SK-N-SH treated with all-trans-retinoic acid at 6 μM for 48 hours (cell line): ENCODE measurements at regions not wholly inside any gene's neighbourhood (a gene's known extent, or its start where the extent isn't known, plus 50 kb on each side); places are given as distances from the start of the nearest gene placed in this dataset.

Experiments
- ATAC-seq: fragments of 200-7000 bp; cut with Tn5 transposase; 3 replicates; pipeline ENCODE4 v1.9.1; 2020; ENCODE audit warnings: mild to moderate bottlenecking, moderate library complexity
- BACH2 ChIP-seq: fragments of 250-450 bp; sonication (Bioruptor Pico); IDR thresholded peaks from 2 replicates; pipeline ENCODE4 v1.9.0; 2021; ENCODE audit warnings: mild to moderate bottlenecking, borderline replicate concordance
- CSDC2 ChIP-seq: fragments of 250-450 bp; sonication (Bioruptor Pico); IDR thresholded peaks from 2 replicates; pipeline ENCODE4 v1.5.0; 2020; ENCODE audit warnings: mild to moderate bottlenecking, moderate library complexity
- ESRRG ChIP-seq: fragments of 250-450 bp; sonication (Bioruptor Pico); IDR thresholded peaks from 2 replicates; pipeline ENCODE4 v1.6.1; 2021; ENCODE audit warnings: mild to moderate bottlenecking
- GLIS3 ChIP-seq: fragments of 250-450 bp; sonication (Bioruptor Pico); IDR thresholded peaks from 2 replicates; pipeline ENCODE4 v1.5.0; 2020; ENCODE audit warnings: mild to moderate bottlenecking, moderate library complexity
- ISL1 ChIP-seq: fragments of 250-450 bp; sonication (Bioruptor Pico); IDR thresholded peaks from 2 replicates; pipeline ENCODE4 v2.1.2; 2022; ENCODE audit warnings: mild to moderate bottlenecking, moderate library complexity
- OSR1 ChIP-seq: fragments of 250-450 bp; sonication (Bioruptor Pico); IDR thresholded peaks from 2 replicates; pipeline ENCODE4 v1.8.0; 2022; ENCODE audit warnings: moderate library complexity, mild to moderate bottlenecking, inconsistent platforms
- PPARA ChIP-seq: fragments of 250-450 bp; sonication (Bioruptor Pico); IDR thresholded peaks from 2 replicates; pipeline ENCODE4 v1.5.0; 2020; ENCODE audit warnings: mild to moderate bottlenecking, borderline replicate concordance
- RARB ChIP-seq: fragments of 250-450 bp; sonication (Bioruptor Pico); IDR thresholded peaks from 2 replicates; pipeline ENCODE4 v1.8.0; 2021; ENCODE audit warnings: mild to moderate bottlenecking, moderate library complexity
- SNAI2 ChIP-seq: fragments of 250-450 bp; sonication (Bioruptor Pico); IDR thresholded peaks from 2 replicates; pipeline ENCODE4 v1.5.0; 2020; ENCODE audit warnings: mild to moderate bottlenecking, moderate library complexity
- TCF4 ChIP-seq: fragments of 250-450 bp; sonication (Bioruptor Pico); IDR thresholded peaks from 2 replicates; pipeline ENCODE4 v1.8.0; 2021; ENCODE audit warnings: mild to moderate bottlenecking, moderate library complexity, borderline replicate concordance
- TOX ChIP-seq: fragments of 250-450 bp; sonication (Bioruptor Pico); IDR thresholded peaks from 2 replicates; pipeline ENCODE4 v1.8.0; 2021; ENCODE audit warnings: mild to moderate bottlenecking, moderate library complexity, borderline replicate concordance
- ZC3H10 ChIP-seq: fragments of 250-450 bp; sonication (Bioruptor Pico); IDR thresholded peaks from 2 replicates; pipeline ENCODE4 v1.5.1; 2021; ENCODE audit warnings: mild to moderate bottlenecking, moderate library complexity
- ZFP3 ChIP-seq: fragments of 250-450 bp; sonication (Bioruptor Pico); IDR thresholded peaks from 2 replicates; pipeline ENCODE4 v1.5.0; 2020; ENCODE audit warnings: mild to moderate bottlenecking, moderate library complexity
- ZFP30 ChIP-seq: fragments of 450-650 bp; formaldehyde crosslinking; IDR thresholded peaks from 2 replicates; pipeline ENCODE4 v1.5.0; 2022; ENCODE audit warnings: mild to moderate bottlenecking, moderate library complexity
- ZNF565 ChIP-seq: fragments of 450-650 bp; formaldehyde crosslinking; conservative IDR thresholded peaks from 2 replicates; pipeline ENCODE4 v1.5.0; 2020; ENCODE audit warnings: low read depth, mild to moderate bottlenecking, moderate library complexity
- ZNF70 ChIP-seq: fragments of 450-650 bp; formaldehyde crosslinking; IDR thresholded peaks from 2 replicates; pipeline ENCODE4 v1.5.0; 2020; ENCODE audit warnings: mild to moderate bottlenecking, moderate library complexity
- ZNF8 ChIP-seq: fragments of 450-650 bp; formaldehyde crosslinking; IDR thresholded peaks from 2 replicates; pipeline ENCODE4 v1.5.0; 2020; ENCODE audit warnings: mild to moderate bottlenecking, moderate library complexity
- TF ChIP-seq, protein P1 (sequence below): fragments of 250-450 bp; sonication (Bioruptor Pico); IDR thresholded peaks from 2 replicates; pipeline ENCODE4 v1.5.1; 2020; ENCODE audit warnings: low read depth, mild to moderate bottlenecking, moderate library complexity
- TF ChIP-seq, protein P2 (sequence below): fragments of 250-450 bp; sonication (Bioruptor Pico); IDR thresholded peaks from 2 replicates; pipeline ENCODE4 v1.5.1; 2021; ENCODE audit warnings: mild to moderate bottlenecking, moderate library complexity
- TF ChIP-seq, protein P3 (sequence below): fragments of 250-450 bp; sonication (Bioruptor Pico); IDR thresholded peaks from 2 replicates; pipeline ENCODE4 v1.8.0; 2020; ENCODE audit warnings: mild to moderate bottlenecking, moderate library complexity, borderline replicate concordance
- TF ChIP-seq, protein P4 (sequence below): fragments of 250-450 bp; sonication (Bioruptor Pico); IDR thresholded peaks from 2 replicates; pipeline ENCODE4 v1.8.0; 2021; ENCODE audit warnings: low read depth, mild to moderate bottlenecking, moderate library complexity, borderline replicate concordance
- TF ChIP-seq, protein P5 (sequence below): fragments of 250-450 bp; sonication (Bioruptor Pico); IDR thresholded peaks from 2 replicates; pipeline ENCODE4 v1.5.0; 2020; ENCODE audit warnings: mild to moderate bottlenecking, moderate library complexity

DNA sequence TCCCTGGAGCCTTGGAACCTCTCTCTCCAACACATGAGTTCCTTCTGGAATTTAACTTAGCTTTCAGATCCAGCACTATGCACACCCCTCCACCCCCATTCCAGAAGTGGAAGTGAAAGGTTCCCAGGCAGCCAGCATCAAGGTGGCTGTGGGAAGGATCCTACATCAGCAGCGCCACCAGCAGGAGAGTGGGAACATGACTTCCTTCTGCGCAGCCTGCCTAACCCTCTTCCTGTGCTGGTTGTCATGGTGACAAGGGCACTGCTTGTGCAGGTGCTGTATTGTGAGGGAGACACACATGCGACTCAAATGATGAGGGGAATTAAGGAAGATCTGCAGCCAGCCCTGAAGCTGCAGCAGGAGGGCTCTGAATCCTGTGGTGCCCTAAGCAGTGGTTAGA is 904.5 kb upstream of the API5 start:
- ATAC-seq, result no peak
- TF ChIP-seq TCF4 (no peak), GLIS3 (CRISPR knock-in tag) (no peak), ZNF565 (no peak), ZNF8 (CRISPR knock-in tag) (no peak), BACH2 (CRISPR knock-in tag) (no peak), SNAI2 (CRISPR knock-in tag) (no peak), ISL1 (CRISPR knock-in tag) (no peak), ESRRG (no peak), CSDC2 (CRISPR knock-in tag) (no peak), TOX (CRISPR knock-in tag) (no peak), ZNF70 (CRISPR knock-in tag) (no peak), PPARA (CRISPR knock-in tag) (no peak), ZFP3 (CRISPR knock-in tag) (no peak)
- TF ChIP-seq, protein P1, sequence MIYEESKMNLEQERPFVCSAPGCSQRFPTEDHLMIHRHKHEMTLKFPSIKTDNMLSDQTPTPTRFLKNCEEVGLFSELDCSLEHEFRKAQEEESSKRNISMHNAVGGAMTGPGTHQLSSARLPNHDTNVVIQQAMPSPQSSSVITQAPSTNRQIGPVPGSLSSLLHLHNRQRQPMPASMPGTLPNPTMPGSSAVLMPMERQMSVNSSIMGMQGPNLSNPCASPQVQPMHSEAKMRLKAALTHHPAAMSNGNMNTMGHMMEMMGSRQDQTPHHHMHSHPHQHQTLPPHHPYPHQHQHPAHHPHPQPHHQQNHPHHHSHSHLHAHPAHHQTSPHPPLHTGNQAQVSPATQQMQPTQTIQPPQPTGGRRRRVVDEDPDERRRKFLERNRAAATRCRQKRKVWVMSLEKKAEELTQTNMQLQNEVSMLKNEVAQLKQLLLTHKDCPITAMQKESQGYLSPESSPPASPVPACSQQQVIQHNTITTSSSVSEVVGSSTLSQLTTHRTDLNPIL (CRISPR knock-in tag), result no peak
- TF ChIP-seq, protein P2, sequence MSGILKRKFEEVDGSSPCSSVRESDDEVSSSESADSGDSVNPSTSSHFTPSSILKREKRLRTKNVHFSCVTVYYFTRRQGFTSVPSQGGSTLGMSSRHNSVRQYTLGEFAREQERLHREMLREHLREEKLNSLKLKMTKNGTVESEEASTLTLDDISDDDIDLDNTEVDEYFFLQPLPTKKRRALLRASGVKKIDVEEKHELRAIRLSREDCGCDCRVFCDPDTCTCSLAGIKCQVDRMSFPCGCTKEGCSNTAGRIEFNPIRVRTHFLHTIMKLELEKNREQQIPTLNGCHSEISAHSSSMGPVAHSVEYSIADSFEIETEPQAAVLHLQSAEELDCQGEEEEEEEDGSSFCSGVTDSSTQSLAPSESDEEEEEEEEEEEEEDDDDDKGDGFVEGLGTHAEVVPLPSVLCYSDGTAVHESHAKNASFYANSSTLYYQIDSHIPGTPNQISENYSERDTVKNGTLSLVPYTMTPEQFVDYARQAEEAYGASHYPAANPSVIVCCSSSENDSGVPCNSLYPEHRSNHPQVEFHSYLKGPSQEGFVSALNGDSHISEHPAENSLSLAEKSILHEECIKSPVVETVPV (CRISPR knock-in tag), result no peak
- TF ChIP-seq, protein P3, sequence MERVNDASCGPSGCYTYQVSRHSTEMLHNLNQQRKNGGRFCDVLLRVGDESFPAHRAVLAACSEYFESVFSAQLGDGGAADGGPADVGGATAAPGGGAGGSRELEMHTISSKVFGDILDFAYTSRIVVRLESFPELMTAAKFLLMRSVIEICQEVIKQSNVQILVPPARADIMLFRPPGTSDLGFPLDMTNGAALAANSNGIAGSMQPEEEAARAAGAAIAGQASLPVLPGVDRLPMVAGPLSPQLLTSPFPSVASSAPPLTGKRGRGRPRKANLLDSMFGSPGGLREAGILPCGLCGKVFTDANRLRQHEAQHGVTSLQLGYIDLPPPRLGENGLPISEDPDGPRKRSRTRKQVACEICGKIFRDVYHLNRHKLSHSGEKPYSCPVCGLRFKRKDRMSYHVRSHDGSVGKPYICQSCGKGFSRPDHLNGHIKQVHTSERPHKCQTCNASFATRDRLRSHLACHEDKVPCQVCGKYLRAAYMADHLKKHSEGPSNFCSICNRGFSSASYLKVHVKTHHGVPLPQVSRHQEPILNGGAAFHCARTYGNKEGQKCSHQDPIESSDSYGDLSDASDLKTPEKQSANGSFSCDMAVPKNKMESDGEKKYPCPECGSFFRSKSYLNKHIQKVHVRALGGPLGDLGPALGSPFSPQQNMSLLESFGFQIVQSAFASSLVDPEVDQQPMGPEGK (CRISPR knock-in tag), result no peak
- TF ChIP-seq, protein P4, sequence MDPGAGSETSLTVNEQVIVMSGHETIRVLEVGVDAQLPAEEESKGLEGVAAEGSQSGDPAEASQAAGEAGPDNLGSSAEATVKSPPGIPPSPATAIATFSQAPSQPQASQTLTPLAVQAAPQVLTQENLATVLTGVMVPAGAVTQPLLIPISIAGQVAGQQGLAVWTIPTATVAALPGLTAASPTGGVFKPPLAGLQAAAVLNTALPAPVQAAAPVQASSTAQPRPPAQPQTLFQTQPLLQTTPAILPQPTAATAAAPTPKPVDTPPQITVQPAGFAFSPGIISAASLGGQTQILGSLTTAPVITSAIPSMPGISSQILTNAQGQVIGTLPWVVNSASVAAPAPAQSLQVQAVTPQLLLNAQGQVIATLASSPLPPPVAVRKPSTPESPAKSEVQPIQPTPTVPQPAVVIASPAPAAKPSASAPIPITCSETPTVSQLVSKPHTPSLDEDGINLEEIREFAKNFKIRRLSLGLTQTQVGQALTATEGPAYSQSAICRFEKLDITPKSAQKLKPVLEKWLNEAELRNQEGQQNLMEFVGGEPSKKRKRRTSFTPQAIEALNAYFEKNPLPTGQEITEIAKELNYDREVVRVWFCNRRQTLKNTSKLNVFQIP (CRISPR knock-in tag), result no peak
- TF ChIP-seq, protein P5, sequence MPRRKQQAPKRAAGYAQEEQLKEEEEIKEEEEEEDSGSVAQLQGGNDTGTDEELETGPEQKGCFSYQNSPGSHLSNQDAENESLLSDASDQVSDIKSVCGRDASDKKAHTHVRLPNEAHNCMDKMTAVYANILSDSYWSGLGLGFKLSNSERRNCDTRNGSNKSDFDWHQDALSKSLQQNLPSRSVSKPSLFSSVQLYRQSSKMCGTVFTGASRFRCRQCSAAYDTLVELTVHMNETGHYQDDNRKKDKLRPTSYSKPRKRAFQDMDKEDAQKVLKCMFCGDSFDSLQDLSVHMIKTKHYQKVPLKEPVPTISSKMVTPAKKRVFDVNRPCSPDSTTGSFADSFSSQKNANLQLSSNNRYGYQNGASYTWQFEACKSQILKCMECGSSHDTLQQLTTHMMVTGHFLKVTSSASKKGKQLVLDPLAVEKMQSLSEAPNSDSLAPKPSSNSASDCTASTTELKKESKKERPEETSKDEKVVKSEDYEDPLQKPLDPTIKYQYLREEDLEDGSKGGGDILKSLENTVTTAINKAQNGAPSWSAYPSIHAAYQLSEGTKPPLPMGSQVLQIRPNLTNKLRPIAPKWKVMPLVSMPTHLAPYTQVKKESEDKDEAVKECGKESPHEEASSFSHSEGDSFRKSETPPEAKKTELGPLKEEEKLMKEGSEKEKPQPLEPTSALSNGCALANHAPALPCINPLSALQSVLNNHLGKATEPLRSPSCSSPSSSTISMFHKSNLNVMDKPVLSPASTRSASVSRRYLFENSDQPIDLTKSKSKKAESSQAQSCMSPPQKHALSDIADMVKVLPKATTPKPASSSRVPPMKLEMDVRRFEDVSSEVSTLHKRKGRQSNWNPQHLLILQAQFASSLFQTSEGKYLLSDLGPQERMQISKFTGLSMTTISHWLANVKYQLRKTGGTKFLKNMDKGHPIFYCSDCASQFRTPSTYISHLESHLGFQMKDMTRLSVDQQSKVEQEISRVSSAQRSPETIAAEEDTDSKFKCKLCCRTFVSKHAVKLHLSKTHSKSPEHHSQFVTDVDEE, result no peak
- TF ChIP-seq, all 23 proteins: peak for 0

DNA sequence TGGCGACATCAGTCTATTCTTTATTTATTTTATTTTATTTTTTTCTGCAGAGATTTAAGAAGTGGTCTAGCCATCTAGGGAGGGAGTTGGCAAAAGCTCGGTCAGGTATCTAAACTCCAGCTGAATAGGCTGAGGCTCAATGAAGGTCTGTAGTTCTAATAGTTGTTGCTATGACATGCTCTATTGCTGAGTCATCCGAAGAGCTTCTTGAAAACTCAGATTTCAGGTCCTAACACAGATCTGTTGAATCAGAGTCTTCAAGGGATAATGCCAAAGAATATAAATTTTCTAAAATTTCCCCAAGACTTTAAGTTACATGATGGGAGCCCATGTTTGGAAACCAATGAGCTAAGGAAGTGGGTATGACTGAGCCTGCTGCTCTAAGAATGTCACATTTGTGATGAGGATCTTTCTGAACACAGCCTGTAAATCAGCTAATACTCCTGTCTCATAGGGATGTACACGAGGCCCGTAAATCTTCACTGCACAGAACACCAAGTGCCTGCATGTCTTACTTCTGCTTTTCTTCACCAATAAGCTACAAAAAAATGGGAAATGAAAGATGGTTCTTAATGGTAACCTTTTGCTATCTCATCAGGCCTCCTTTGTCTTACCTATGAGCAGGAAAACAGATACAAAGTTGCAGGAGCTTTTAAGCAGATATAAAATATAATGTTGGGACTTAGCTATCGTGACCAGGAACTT is 901.4 kb upstream of the API5 start:
- TF ChIP-seq ESRRG, result no peak
- TF ChIP-seq RARB, result no peak
- TF ChIP-seq TOX (CRISPR knock-in tag), result no peak
- TF ChIP-seq ZFP3 (CRISPR knock-in tag), result no peak
- no peak for TF ChIP-seq ZNF70 (CRISPR knock-in tag)
- TF ChIP-seq ISL1 (CRISPR knock-in tag), result no peak
- TF ChIP-seq, protein P5, result no peak
- TF ChIP-seq, protein P1 (CRISPR knock-in tag), result no peak
- no peak for TF ChIP-seq PPARA (CRISPR knock-in tag)
- TF ChIP-seq ZC3H10 (CRISPR knock-in tag), result no peak
- TF ChIP-seq ZFP30 (CRISPR knock-in tag), result no peak
- TF ChIP-seq CSDC2 (CRISPR knock-in tag), result no peak
- no peak for TF ChIP-seq BACH2 (CRISPR knock-in tag)
- TF ChIP-seq OSR1 (CRISPR knock-in tag), result no peak
- no peak for TF ChIP-seq ZNF8 (CRISPR knock-in tag)
- no peak for ATAC-seq
